ENCODE measurements at regions not wholly inside any gene's neighbourhood (a gene's known extent, or its start where the extent isn't known, plus 50 kb on each side); places are given as distances from the start of the nearest gene placed in this dataset.

GRCh38 chr7:16135658-16136057 lies 285.7 kb downstream of the CRPPA start:
- DNase-seq: no peak

- peak in 1 of 2 donors; percentile 21 for DNase-seq
Measured at GRCh38 chr7:16130111-16131110, 290.9 kb downstream of the CRPPA start.

GRCh38 chr7:16129431-16130110 lies 291.8 kb downstream of the CRPPA start:
- DNase-seq: no peak

DNA sequence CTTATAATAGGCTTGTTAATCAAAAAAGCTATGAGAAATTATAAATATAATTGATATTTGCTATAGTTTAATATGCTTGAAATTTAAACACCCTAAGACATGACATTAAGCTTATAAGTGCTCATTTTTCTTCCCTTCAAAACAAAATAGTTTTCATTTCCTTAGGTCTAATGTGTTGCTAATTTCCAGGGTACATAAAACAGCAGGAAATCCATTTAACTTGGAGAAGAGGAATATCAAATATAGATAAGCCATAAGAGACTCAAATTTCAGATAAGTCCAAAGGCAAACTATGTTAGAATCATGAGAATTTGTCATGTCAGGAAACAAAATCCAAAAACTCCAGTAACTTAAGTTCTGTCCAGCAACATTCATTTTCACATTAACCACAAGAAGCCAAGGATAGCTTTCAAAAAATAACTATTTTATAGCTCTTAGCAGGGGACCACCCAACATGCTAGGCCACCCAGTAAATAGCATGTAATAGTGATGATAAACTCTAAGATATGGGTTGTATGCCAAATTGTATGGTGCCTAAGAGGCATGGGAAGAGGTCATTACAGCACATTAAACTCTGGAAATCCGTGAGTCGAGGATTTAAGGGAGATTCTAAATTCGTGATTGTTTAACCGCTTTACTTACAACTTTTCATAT lies 298.1 kb downstream of the CRPPA start:
- no peak for DNase-seq

DNA sequence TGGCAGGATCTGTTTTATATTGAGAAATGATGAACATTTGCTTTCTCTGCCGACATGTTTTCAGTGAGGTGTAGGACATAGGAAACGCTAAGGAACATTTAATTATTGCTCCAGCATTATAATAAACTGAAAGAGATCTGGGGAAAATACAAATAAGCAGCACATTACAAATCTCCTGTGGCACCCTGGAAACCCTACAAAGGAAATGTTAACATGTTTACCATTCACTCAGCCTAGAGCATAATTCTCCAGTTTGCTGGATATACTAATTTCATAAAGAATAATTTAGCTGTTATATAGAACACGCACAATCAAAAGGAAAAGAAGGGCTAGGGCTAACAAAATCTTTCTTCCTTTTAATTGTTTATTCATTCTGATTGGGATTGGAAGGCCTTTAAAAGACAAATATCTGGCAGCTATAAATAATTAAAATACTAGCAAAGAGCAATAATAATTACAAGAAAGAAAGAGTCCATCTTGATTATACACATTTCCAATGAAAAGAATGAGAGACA lies 299.4 kb downstream of the CRPPA start:
- DNase-seq: no peak

DNA sequence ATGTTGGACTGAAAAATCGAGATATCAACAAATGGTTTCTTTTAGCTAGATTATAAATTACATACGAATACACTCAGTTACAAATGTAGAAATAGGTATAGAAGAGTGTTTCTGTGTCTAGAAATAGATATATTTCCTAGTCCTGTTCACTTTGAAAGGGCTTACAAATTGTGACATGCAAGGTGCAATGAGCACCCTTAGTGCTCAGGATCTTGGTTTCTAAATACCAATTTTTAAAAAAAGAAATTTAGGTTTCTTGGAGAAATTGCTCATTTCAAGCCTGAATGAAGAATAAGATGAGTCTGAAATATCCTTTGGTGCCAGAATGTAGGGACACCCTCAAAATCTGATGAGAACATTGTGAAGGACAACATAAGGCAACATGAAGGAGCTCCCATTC lies 306.0 kb downstream of the CRPPA start:
- DNase-seq: no peak

DNA sequence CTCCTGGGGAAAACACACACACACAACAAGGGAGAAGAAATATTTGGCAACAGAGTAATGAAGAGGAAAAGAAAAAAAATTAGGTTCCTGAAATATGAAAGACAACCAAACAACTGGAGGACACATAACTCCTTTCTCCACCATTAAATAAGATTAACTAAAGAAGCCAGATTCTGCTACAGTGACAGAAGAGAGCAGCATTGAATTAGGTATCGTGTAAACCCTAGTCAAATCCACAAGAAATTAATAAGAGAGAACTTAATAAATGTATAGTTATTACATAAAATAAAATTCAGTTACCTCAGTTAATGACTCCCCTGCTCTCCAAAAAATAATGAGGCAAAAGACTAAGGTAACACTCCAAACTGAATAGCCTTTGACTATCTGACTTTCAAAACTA lies 306.7 kb downstream of the CRPPA start:
- DNase-seq: no peak

DNA sequence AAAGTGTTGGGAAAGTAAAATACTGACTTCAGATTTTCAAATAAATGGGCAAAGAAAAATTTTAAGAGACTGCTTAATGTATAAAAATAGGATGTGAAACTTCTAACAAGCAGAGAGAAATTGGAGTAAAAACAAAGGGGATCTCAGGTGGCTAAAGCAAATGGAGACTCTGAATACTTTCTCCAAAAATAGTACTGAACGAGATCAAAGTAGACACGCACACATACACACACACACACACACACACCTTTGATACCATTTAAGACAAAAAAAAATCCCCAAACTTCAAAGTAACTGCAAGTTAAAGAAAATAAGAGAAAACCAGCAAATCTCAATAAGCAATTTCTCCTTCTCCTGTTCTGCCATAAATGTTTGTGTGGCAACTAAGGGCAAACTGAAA lies 307.3 kb downstream of the CRPPA start:
- no peak for DNase-seq

DNA sequence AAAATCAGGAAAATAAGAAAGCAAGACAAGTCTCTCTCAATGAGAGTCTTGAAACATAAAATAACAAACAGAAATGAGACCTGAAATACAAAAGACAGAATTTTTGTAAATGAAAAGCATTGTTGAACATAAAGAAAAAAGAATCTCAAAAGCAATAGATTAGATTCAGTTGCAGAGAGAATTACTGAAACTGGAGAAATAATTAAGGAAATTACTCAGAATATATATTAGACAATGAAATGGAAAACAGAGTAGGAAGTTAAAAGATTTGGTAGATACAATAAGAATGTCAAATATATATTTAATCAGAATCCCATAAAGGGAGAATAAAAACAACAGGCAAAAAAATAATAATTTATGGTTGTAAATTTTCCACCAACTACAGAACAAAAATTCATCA lies 308.3 kb downstream of the CRPPA start:
- DNase-seq: no peak

DNA sequence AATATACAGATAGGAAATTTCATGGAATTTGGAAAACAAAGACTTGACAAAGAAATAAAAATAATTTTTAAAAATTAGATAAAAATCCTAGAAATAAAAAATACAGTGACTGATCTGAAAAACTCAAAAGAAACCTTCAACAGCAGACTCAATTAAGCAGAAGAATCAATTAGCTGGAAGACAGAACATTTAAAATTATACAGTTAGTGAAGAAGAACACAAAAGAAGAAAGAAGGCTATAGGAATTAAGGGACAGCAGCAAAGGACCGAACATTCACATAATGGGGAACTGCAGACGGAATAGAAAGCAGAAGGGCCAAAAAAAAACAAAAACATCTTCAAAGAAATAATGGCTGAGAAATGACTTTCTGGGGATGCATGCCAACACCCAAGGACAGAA lies 314.5 kb downstream of the CRPPA start:
- DNase-seq: no peak

- DNase-seq: no peak
Measured at GRCh38 chr7:16106300-16106699, 315.0 kb downstream of the CRPPA start.

GRCh38 chr7:16099302-16099849 lies 322.0 kb downstream of the CRPPA start:
- no peak for DNase-seq

GRCh38 chr7:16098585-16099179 lies 322.7 kb downstream of the CRPPA start:
- no peak for DNase-seq

DNA sequence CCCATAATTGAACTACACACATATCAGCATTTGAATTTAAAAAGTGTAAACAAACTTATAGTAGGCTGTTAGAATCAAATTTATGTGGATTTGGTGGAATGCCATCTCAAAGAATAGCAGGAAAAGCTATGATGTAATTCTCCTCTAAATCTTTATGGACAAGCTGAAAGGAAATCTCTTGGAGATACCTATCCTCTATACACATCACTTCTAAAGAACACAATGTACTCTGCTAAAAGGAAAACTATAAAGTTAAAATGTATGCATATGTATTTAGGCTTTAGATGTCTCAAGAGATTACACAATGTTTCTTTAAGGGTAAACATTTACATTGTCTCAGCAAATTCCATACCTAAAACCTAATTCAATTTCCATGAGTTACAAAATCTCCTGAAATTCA lies 323.3 kb downstream of the CRPPA start:
- no peak for DNase-seq

GRCh38 chr7:16095171-16095950 lies 326.0 kb downstream of the CRPPA start:
- no peak for DNase-seq

GRCh38 chr7:16094651-16095050 lies 326.7 kb downstream of the CRPPA start:
- DNase-seq: no peak

GRCh38 chr7:16092711-16093110 lies 328.6 kb downstream of the CRPPA start:
- no peak for DNase-seq

DNA sequence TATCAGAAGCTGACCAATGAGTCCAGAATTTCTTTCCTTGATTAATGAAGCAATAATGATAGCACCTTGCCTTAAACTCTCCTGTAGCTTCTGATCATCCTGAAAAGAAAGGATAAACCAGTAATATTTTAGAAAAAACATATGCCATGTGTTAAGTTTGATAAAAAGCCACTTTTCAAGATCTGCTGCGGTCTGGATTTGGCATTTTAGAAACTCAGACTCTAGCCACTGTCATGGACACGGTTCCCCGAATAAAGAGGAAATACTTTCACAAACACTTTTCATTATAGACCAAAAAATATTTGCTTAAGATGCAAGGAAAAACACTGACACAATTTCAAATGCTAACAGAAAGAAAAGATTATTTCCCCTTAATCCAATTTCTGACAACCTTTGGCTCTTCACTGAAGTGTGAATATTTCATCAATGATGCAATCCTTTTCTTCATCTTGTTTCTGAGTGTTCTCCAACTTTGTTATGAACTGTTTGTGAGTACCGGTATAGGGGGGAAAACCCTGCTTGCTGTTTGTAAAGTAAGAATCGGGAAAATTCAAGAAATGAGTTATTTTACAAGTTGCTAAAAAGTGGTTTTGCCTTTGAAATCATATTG lies 329.5 kb downstream of the CRPPA start:
- DNase-seq: no peak

DNA sequence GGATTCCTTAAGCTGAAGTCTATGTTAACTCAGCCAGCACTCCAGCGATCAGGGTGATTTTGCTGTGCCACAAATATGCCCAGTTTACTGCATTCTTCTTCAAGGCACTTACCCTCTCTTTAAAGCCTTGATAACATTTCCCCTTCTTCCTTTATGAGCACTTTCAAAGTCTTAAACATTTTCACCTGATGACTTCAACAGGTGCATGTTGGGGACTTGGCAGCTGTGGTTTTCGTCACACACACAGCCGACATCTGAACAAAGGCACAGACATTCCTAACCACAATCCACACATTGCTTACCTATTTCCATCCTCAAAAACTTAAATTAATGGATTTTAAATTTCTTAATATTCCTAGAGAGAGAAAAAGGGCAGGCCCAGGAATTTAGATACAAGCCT lies 331.5 kb downstream of the CRPPA start:
- no peak for DNase-seq

- DNase-seq: no peak
Measured at GRCh38 chr7:16089191-16089590, 332.1 kb downstream of the CRPPA start.

- no peak for DNase-seq
Measured at GRCh38 chr7:16086743-16087142, 334.6 kb downstream of the CRPPA start.
